Endothelial cell of umbilical vein (primary cell): ENCODE measurements at regions not wholly inside any gene's neighbourhood (a gene's known extent, or its start where the extent isn't known, plus 50 kb on each side); places are given as distances from the start of the nearest gene placed in this dataset.

Experiments
- BruUV-seq: library from RNA; stranded (reverse); fragments of 400-500 nt; replicated peaks from 2 replicates; lab custom pipeline; 2021; lab: Mats Ljungman, UMichigan
- CTCF ChIA-PET: fragments of 300-600, 350-600 bp; sonication (Branson Sonifier 250); formaldehyde crosslinking; loops from one replicate; lab custom pipeline; 2021; ENCODE audit warnings: antibody characterized with exemption, inconsistent platforms; lab: Charles Lee
- POLR2A ChIA-PET: fragments of 300-600, 350-600 bp; sonication (Branson Sonifier 250); formaldehyde crosslinking; loops from one replicate; lab custom pipeline; 2021; ENCODE audit warnings: antibody characterized with exemption, inconsistent platforms; lab: Charles Lee
- DNase-seq: peaks from one replicate; pipeline ENCODE4 v3.0.0-alpha.2; 2011; ENCODE audit warnings: low read depth, low spot score
- FAIRE-seq: peaks from 2 replicates; lab custom pipeline; 2011; peaks lifted over from hg19 to GRCh38; lab: Jason Lieb, UNC
- H2AFZ ChIP-seq: 2 replicates; pipeline ENCODE4 v1.6.0; 2012; ENCODE audit warnings: low read depth, low read length, control low read depth, inconsistent platforms
- H3K27ac ChIP-seq: 2 replicates; pipeline ENCODE4 v1.5.1; 2011; ENCODE audit warnings: low read depth, mild to moderate bottlenecking, control low read depth, low read length, moderate library complexity; ENCODE audit not compliant: insufficient read depth
- H3K27me3 ChIP-seq, 2 experiments: 2 replicates each; pipeline versions ENCODE4 v1.6.0 to v1.6.1; 2011; ENCODE audit warnings: low read length in 2 of 2, mixed read lengths in 1 of 2; ENCODE audit not compliant: control insufficient read depth in 2 of 2, insufficient read depth in 2 of 2
- H3K36me3 ChIP-seq, 2 experiments: 2 replicates in 1 of 2; 3 replicates in 1 of 2; pipeline ENCODE4 v1.5.1; 2011; ENCODE audit warnings: low read length in 2 of 2, mild to moderate bottlenecking in 1 of 2, moderate library complexity in 1 of 2; ENCODE audit not compliant: control insufficient read depth in 2 of 2, insufficient read depth in 2 of 2; ENCODE audit errors: extremely low read depth in 1 of 2
- H3K4me1 ChIP-seq: 3 replicates; pipeline ENCODE4 v1.5.1; 2011; ENCODE audit warnings: mild to moderate bottlenecking, low read length; ENCODE audit not compliant: control insufficient read depth, insufficient read depth; ENCODE audit errors: extremely low read depth
- H3K4me2 ChIP-seq: 2 replicates; pipeline ENCODE4 v1.6.1; 2011; ENCODE audit warnings: low read length, control low read depth, mixed read lengths; ENCODE audit not compliant: insufficient read depth
- H3K4me3 ChIP-seq, 3 experiments: fragments of 200-600 bp in 1 of 3; sonication (generic), shearing (Covaris generic) in 1 of 3; replicated peaks in 1 of 3; 2 replicates each; pipeline ENCODE4 v1.5.1; 2011 to 2016; ENCODE audit warnings: control low read depth in 3 of 3, low read length in 3 of 3, mild to moderate bottlenecking in 2 of 3, inconsistent platforms in 1 of 3, low read depth in 1 of 3, moderate library complexity in 1 of 3; ENCODE audit not compliant: insufficient read depth in 1 of 3
- H3K79me2 ChIP-seq: 2 replicates; pipeline ENCODE4 v1.6.0; 2012; ENCODE audit warnings: low read length, inconsistent platforms; ENCODE audit not compliant: control insufficient read depth, insufficient read depth
- H3K9ac ChIP-seq: replicated peaks from 2 replicates; pipeline ENCODE3; 2011; ENCODE audit warnings: low read length, control low read depth; ENCODE audit not compliant: insufficient read depth; ENCODE audit errors: extremely low read depth
- H3K9me1 ChIP-seq: replicated peaks from 3 replicates; pipeline ENCODE4 v1.6.0; 2011; ENCODE audit warnings: mild to moderate bottlenecking, low read length; ENCODE audit not compliant: control insufficient read depth, insufficient read depth; ENCODE audit errors: extremely low read depth
- H3K9me3 ChIP-seq: replicated peaks from 2 replicates; pipeline ENCODE4 v1.5.1; 2012; ENCODE audit warnings: low read length, inconsistent platforms; ENCODE audit not compliant: control insufficient read depth, insufficient read depth
- H4K20me1 ChIP-seq: replicated peaks from 2 replicates; pipeline ENCODE3; 2011; ENCODE audit warnings: mild to moderate bottlenecking, low read length; ENCODE audit not compliant: control insufficient read depth, insufficient read depth; ENCODE audit errors: extremely low read depth
- EZH2 ChIP-seq: IDR thresholded peaks from 2 replicates; pipeline ENCODE4 v1.6.1; 2012; ENCODE audit warnings: borderline replicate concordance, low read depth, mild to moderate bottlenecking, moderate library complexity, low read length, inconsistent platforms; ENCODE audit not compliant: severe bottlenecking
- FOS ChIP-seq: IDR thresholded peaks from 2 replicates; pipeline ENCODE4 v1.6.1; 2011; ENCODE audit warnings: mild to moderate bottlenecking, low read length, moderate library complexity, borderline replicate concordance; ENCODE audit not compliant: insufficient read depth
- GATA2 ChIP-seq: IDR thresholded peaks from 2 replicates; pipeline ENCODE4 v1.7.0; 2011; ENCODE audit warnings: low read depth, mild to moderate bottlenecking, moderate library complexity, mixed read lengths, low read length; ENCODE audit not compliant: insufficient read length, insufficient read depth
- JUN ChIP-seq: IDR thresholded peaks from 2 replicates; pipeline ENCODE4 v1.6.1; 2011; ENCODE audit warnings: borderline replicate concordance, low read depth; ENCODE audit not compliant: insufficient read length, insufficient read depth
- MYC ChIP-seq: IDR thresholded peaks from one replicate; pipeline ENCODE4 v1.6.1; 2011; ENCODE audit warnings: mild to moderate bottlenecking, low read depth, low read length
- POLR2A ChIP-seq: IDR thresholded peaks from 2 replicates; pipeline ENCODE4 v1.6.1; 2012; ENCODE audit warnings: low read depth, mild to moderate bottlenecking, control low read depth, low read length
- POLR2AphosphoS5 ChIP-seq: IDR thresholded peaks from 2 replicates; pipeline ENCODE4 v1.6.1; 2012; ENCODE audit warnings: low read depth, mild to moderate bottlenecking, control low read depth, low read length, moderate library complexity; ENCODE audit not compliant: insufficient read depth
- dilution Hi-C: fragments of 300-500 bp; cut with MboI; formaldehyde crosslinking; loops from one replicate; pipeline ENCODE4 v1.15.0; 2019; ENCODE audit warnings: low sequenced_read_pairs; ENCODE audit not compliant: extremely low pct_ligation_motif_present
- intact Hi-C: fragments of 100-400 bp; cut with micrococcal nuclease; formaldehyde crosslinking; loops from one replicate; pipeline ENCODE4 v1.10.0; 2022
- TF ChIP-seq, protein P1 (sequence below): IDR thresholded peaks from 2 replicates; pipeline ENCODE4 v1.6.1; 2011; ENCODE audit not compliant: insufficient read depth, insufficient read length
- TF ChIP-seq, protein P2 (sequence below), 2 donors: IDR thresholded peaks; 1 replicate in 1 of 2; 2 replicates in 1 of 2; pipeline ENCODE4 v1.5.1; 2011; ENCODE audit warnings: low read length in 2 of 2, mild to moderate bottlenecking in 2 of 2, moderate library complexity in 2 of 2, control low read depth in 1 of 2, inconsistent platforms in 1 of 2, low read depth in 1 of 2; ENCODE audit not compliant: insufficient read depth in 1 of 2; ENCODE audit errors: extremely low read depth in 1 of 2

DNA sequence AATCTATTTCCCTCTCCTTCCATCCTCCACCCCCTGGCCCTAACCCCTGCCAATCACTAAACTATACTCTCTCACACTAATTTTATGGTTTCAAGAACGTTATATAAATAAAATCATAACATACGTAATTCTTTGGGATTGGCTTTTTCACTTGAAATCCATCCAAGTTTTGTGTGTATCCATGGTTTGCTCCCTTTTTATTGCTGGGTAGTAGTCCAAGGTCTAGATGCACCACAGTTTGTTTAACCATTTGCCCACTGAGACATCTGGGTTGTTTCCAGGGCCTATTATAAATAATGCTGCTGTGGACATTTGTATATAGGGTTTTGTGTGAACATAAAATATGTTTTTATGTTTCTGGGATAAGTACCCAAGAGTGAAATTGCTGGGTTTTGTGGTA, 61.4 kb downstream of the TEX35 start:
- intact Hi-C loops = no loop called here
- no TSS peak for BruUV-seq
- dilution Hi-C loops = no loop called here

More for the DNA sequence above, 61.4 kb downstream of the TEX35 start:
- H3K4me1 ChIP-seq = no peaks in the 10 kb centered on the region
- FAIRE-seq (no peak), DNase-seq (no peak)
- no peak overlapping the region for H2AFZ ChIP-seq
- POLR2A ChIA-PET = no interaction called here
- TF ChIP-seq EZH2 = no peak
- no peak for TF ChIP-seq JUN
- no peak for TF ChIP-seq FOS
- no peak for TF ChIP-seq POLR2AphosphoS5
- TF ChIP-seq, protein P1, sequence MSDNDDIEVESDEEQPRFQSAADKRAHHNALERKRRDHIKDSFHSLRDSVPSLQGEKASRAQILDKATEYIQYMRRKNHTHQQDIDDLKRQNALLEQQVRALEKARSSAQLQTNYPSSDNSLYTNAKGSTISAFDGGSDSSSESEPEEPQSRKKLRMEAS = no peak
- TF ChIP-seq POLR2A = no peak
- TF ChIP-seq GATA2 = no peak
- TF ChIP-seq, protein P2, sequence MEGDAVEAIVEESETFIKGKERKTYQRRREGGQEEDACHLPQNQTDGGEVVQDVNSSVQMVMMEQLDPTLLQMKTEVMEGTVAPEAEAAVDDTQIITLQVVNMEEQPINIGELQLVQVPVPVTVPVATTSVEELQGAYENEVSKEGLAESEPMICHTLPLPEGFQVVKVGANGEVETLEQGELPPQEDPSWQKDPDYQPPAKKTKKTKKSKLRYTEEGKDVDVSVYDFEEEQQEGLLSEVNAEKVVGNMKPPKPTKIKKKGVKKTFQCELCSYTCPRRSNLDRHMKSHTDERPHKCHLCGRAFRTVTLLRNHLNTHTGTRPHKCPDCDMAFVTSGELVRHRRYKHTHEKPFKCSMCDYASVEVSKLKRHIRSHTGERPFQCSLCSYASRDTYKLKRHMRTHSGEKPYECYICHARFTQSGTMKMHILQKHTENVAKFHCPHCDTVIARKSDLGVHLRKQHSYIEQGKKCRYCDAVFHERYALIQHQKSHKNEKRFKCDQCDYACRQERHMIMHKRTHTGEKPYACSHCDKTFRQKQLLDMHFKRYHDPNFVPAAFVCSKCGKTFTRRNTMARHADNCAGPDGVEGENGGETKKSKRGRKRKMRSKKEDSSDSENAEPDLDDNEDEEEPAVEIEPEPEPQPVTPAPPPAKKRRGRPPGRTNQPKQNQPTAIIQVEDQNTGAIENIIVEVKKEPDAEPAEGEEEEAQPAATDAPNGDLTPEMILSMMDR (IDR thresholded peaks at IDR 0.05; ENCODE audit: extremely low read depth in 1 of 2, insufficient read depth in 1 of 2, low read depth in 1 of 2, low read length in 2 of 2) = no peak
- no peak for TF ChIP-seq MYC
- peaks cover 0 to 2% of the 10 kb centered on the region in 2 experiments for H3K27me3 ChIP-seq
- H3K36me3 ChIP-seq = no peaks in the 10 kb centered on the region
- H3K4me2 ChIP-seq = no peak overlapping the region
- H3K4me3 ChIP-seq = no peak overlapping the region
- CTCF ChIA-PET = no interaction called here
- no peaks in the 10 kb centered on the region for H3K79me2 ChIP-seq
- H4K20me1 ChIP-seq = no peaks in the 10 kb centered on the region
- no peak overlapping the region for H3K27ac ChIP-seq
- no peaks in the 10 kb centered on the region for H3K9me1 ChIP-seq
- H3K9ac ChIP-seq = no peak overlapping the region
- H3K9me3 ChIP-seq = no peaks in the 10 kb centered on the region
